ENCODE measurements at regions not wholly inside any gene's neighbourhood (a gene's known extent, or its start where the extent isn't known, plus 50 kb on each side); places are given as distances from the start of the nearest gene placed in this dataset.

DNA sequence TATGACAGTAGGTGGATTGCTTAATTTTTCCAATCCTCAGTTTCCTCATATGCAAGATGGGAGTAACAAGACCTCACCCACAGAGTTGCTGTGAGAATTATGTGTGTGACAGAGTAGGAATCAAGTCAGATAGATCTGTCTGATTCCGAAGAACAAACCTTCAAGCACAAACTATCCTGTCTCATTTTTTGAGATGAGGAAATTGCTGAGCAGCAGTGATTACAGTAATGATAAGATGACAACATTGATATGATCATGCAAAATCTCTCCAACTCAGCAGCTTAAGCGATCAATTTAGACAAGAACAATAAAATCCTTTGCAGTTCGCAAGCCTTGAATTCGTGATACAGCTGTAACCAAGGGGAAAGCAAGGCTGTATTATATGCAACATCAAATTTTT is 474.1 kb downstream of the OMA1 start:
- Histone ChIP-seq H3K9me3 (ENCODE audit: control insufficient read depth in 1 of 2, insufficient read depth in 1 of 2, low read depth in 1 of 2, low read length in 2 of 2) (no peaks in the 10 kb centered on the region), H3K79me2 (ENCODE audit: insufficient read depth, low read length) (no peaks in the 10 kb centered on the region), H3K4me2 (ENCODE audit: low read length) (no peak overlapping the region), H4K20me1 (ENCODE audit: insufficient read depth) (no peaks in the 10 kb centered on the region), H3K4me1 (ENCODE audit: control insufficient read depth in 1 of 2, insufficient read depth in 2 of 2, low read length in 2 of 2) (no peaks in the 10 kb centered on the region), H3K9ac (ENCODE audit: low read length) (no peak overlapping the region), H2AFZ (ENCODE audit: low read depth, low read length, poor library complexity, severe bottlenecking) (no peak overlapping the region), H3K27me3 (ENCODE audit: insufficient read depth, low read length) (peaks cover 10% of the 10 kb centered on the region; the same call in 1 of the 2 replicates), H3K27ac (ENCODE audit: low read depth, low read length) (no peak overlapping the region), H3K4me3 (replicated peaks in 1 of 2; ENCODE audit: low read depth in 1 of 2, low read length in 2 of 2) (no peak overlapping the region), H3K36me3 (ENCODE audit: control insufficient read depth in 1 of 2, insufficient read depth in 2 of 2, low read length in 2 of 2) (no peaks in the 10 kb centered on the region), H3K9me2 (ENCODE audit: insufficient read depth) (no peaks in the 10 kb centered on the region)
- no peak for DNase-seq (ENCODE audit: low read depth, low spot score)
- ChIA-PET POLR2A (no interaction called here), CTCF (no interaction called here), RAD21 (ENCODE audit: low non-redundant PET in 1 of 2, low total read pairs in 2 of 2, uncharacterized antibody in 2 of 2, unreplicated experiment in 2 of 2) (no interaction called here)
- no peak for ATAC-seq
- intact Hi-C loops (cut with micrococcal nuclease) = no loop called here
- no TSS peak for BruUV-seq (replicated peaks)
- TF ChIP-seq CBX3 (IDR thresholded peaks at IDR 0.05; ENCODE audit: low read depth) = no peak
- TF ChIP-seq POLR2AphosphoS5 (IDR thresholded peaks at IDR 0.05; ENCODE audit: low read depth, low read length) = no peak
- TF ChIP-seq SP1 (IDR thresholded peaks at IDR 0.05; ENCODE audit: low read depth) = no peak
- TF ChIP-seq ELF1 (IDR thresholded peaks at IDR 0.05; ENCODE audit: borderline replicate concordance, low read depth) = no peak
- no peak for TF ChIP-seq SIN3A (IDR thresholded peaks at IDR 0.05; ENCODE audit: low read depth)
- no peak for TF ChIP-seq RAD21 (IDR thresholded peaks at IDR 0.05; ENCODE audit: low read depth)
- TF ChIP-seq, protein P1, sequence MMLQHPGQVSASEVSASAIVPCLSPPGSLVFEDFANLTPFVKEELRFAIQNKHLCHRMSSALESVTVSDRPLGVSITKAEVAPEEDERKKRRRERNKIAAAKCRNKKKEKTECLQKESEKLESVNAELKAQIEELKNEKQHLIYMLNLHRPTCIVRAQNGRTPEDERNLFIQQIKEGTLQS (IDR thresholded peaks at IDR 0.05) = no peak
- TF ChIP-seq POLR2A (IDR thresholded peaks at IDR 0.05; ENCODE audit: borderline replicate concordance, extremely low read depth, insufficient read depth, insufficient read length) = no peak
- TF ChIP-seq, protein P2, sequence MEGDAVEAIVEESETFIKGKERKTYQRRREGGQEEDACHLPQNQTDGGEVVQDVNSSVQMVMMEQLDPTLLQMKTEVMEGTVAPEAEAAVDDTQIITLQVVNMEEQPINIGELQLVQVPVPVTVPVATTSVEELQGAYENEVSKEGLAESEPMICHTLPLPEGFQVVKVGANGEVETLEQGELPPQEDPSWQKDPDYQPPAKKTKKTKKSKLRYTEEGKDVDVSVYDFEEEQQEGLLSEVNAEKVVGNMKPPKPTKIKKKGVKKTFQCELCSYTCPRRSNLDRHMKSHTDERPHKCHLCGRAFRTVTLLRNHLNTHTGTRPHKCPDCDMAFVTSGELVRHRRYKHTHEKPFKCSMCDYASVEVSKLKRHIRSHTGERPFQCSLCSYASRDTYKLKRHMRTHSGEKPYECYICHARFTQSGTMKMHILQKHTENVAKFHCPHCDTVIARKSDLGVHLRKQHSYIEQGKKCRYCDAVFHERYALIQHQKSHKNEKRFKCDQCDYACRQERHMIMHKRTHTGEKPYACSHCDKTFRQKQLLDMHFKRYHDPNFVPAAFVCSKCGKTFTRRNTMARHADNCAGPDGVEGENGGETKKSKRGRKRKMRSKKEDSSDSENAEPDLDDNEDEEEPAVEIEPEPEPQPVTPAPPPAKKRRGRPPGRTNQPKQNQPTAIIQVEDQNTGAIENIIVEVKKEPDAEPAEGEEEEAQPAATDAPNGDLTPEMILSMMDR (IDR thresholded peaks at IDR 0.05 in 2 of 3, conservative IDR thresholded peaks at IDR 0.05 in 1 of 3; ENCODE audit: borderline replicate concordance in 1 of 3, insufficient read depth in 1 of 3, low read depth in 2 of 3, low read length in 2 of 3) = no peak
- no peak for TF ChIP-seq ZNF274 (IDR thresholded peaks at IDR 0.05; ENCODE audit: low read depth, low read length)
- TF ChIP-seq SRF (IDR thresholded peaks at IDR 0.05; ENCODE audit: low read depth) = no peak
- TF ChIP-seq MAX (IDR thresholded peaks at IDR 0.05) = no peak
- no peak for TF ChIP-seq JUND (IDR thresholded peaks at IDR 0.05)
- no peak for TF ChIP-seq TCF7L2 (IDR thresholded peaks at IDR 0.05; ENCODE audit: borderline replicate concordance, extremely low read depth, insufficient read depth, insufficient read length)
- TF ChIP-seq ZFX (IDR thresholded peaks at IDR 0.05) = no peak
